ENCODE measurements at regions not wholly inside any gene's neighbourhood (a gene's known extent, or its start where the extent isn't known, plus 50 kb on each side); places are given as distances from the start of the nearest gene placed in this dataset.

GRCh38 chr15:25946241-25946805 is 83.2 kb upstream of the ATP10A start:
- TF ChIP-seq POLR2A (IDR thresholded peaks at IDR 0.05) (no peak), EP300 (IDR thresholded peaks at IDR 0.05) (no peak), CTCF (IDR thresholded peaks at IDR 0.05) (no peak), POLR2AphosphoS5 (IDR thresholded peaks at IDR 0.05) (no peak)
